Progenitor cell of endocrine pancreas (in vitro differentiated cells): ENCODE measurements at regions not wholly inside any gene's neighbourhood (a gene's known extent, or its start where the extent isn't known, plus 50 kb on each side); places are given as distances from the start of the nearest gene placed in this dataset.

Experiments
- DNase-seq: peaks from one replicate; pipeline ENCODE4 v3.0.0; 2021; ENCODE audit warnings: low spot score; ENCODE audit not compliant: unreplicated experiment
- H3K27ac Mint-ChIP-seq: 2 replicates; pipeline ENCODE4 v1.8.0; 2021; ENCODE audit warnings: mild to moderate bottlenecking, moderate library complexity, mixed read lengths
- H3K27me3 Mint-ChIP-seq: 2 replicates; pipeline ENCODE4 v1.8.0; 2021; ENCODE audit warnings: mixed read lengths
- H3K36me3 Mint-ChIP-seq: 2 replicates; pipeline ENCODE4 v1.8.0; 2022; ENCODE audit warnings: mixed read lengths; ENCODE audit not compliant: insufficient read depth
- H3K4me1 Mint-ChIP-seq: 2 replicates; pipeline ENCODE4 v1.8.0; 2021; ENCODE audit warnings: low read depth, mixed read lengths
- H3K4me3 Mint-ChIP-seq: 2 replicates; pipeline ENCODE4 v1.8.0; 2021; ENCODE audit warnings: low read depth, mild to moderate bottlenecking, moderate library complexity, mixed read lengths
- H3K9me3 Mint-ChIP-seq: 2 replicates; pipeline ENCODE4 v1.8.0; 2021; ENCODE audit warnings: low read depth, mixed read lengths
- CTCF ChIP-seq: fragments of 200-600 bp; sonication (generic); IDR thresholded peaks from one replicate; pipeline ENCODE4 v1.5.0; 2021; ENCODE audit warnings: antibody characterized with exemption, mild to moderate bottlenecking; ENCODE audit not compliant: unreplicated experiment

- no peaks in the 10 kb centered on the region for H3K36me3 Mint-ChIP-seq
- TF ChIP-seq CTCF, result no peak
- no peaks in the 10 kb centered on the region for H3K27me3 Mint-ChIP-seq
- H3K27ac Mint-ChIP-seq, result no peak overlapping the region
- no peak overlapping the region for H3K4me3 Mint-ChIP-seq
- H3K9me3 Mint-ChIP-seq, result peaks cover 6% of the 10 kb centered on the region
- DNase-seq, result no peak
- no peaks in the 10 kb centered on the region for H3K4me1 Mint-ChIP-seq
These were observed 622.7 kb downstream of the TDRD15 start for GRCh38 chr2:21746499-21746898.

DNA sequence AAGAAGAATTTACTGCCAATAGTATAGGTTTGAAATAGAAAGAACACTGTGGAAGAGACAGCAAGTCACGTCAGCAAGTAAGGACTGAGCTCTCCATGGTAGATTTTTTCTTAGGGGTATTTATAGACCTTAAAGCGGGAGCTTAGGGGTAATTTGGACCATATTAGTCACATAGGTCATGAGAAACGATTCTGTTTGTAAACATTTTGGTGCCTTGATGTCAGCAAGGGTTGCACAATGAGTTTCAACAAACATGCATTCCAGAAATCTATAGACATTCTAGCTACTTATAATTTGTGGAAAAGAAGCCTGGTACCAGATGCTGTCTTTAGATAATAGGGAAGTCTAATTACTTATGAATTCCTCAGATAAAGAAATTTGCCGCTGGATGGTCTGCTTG, 624.7 kb downstream of the TDRD15 start:
- no peaks in the 10 kb centered on the region for H3K36me3 Mint-ChIP-seq
- H3K9me3 Mint-ChIP-seq, result peaks cover 6% of the 10 kb centered on the region
- H3K4me3 Mint-ChIP-seq, result no peak overlapping the region
- DNase-seq, result no peak
- H3K4me1 Mint-ChIP-seq, result no peaks in the 10 kb centered on the region
- TF ChIP-seq CTCF, result no peak
- no peaks in the 10 kb centered on the region for H3K27me3 Mint-ChIP-seq
- H3K27ac Mint-ChIP-seq, result no peak overlapping the region

- Mint-ChIP-seq H3K27ac (no peak overlapping the region), H3K9me3 (no peaks in the 10 kb centered on the region), H3K36me3 (no peaks in the 10 kb centered on the region), H3K4me1 (peaks cover 4% of the 10 kb centered on the region), H3K27me3 (no peaks in the 10 kb centered on the region), H3K4me3 (no peak overlapping the region)
- TF ChIP-seq CTCF, result peak; percentile 61
- DNase-seq, result no peak
These were observed 630.5 kb downstream of the TDRD15 start for GRCh38 chr2:21754164-21754788.

DNA sequence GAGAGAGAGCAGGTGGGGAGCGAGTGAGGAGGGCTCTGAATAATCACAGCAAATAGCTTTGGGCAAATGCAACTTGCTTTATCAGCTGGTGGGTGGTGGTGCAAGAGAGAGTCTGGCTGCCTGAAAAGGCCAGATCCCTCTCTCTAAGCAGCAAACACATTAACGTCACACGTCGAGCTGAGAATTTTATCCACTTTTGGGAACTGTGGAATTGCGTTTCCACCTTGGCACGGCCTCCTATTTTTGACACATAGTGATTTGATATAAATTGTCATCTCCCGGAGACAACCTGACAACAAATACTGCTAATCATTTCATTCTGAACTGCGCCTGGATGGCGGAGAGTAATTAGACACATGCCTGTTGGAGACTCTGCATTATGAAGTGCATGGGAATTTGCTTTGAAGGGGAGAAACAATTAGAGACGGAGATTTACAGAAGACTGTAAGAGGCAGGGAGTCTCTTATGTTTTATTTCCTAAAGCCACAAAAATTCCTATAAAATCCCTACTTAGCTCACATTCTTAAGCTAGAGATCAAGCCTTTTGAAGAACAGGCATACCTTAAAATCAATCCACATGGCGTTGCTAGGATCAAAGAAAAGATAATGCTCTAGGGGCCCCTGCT, 634.1 kb downstream of the TDRD15 start:
- Mint-ChIP-seq H3K27ac (no peak overlapping the region), H3K4me3 (no peak overlapping the region)
- no peak for TF ChIP-seq CTCF

DNA sequence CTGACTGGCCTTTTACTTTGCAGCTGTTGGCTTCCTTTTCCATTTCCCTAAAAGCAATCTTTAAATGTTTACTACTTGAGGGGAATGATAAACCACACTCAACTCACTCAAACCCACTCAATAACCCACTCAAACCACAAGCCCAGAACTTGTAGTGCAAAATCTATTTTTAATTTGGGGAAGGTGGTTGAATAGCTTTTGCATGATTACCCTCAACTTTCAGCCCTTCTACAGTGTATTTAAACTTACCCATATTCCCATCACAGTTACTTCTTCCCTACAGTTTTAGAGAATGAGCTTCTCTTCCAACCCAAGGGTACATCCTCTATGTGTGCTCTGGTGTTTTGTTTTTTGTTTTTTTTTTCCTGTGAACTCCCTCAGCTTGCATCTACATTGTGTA, 636.1 kb downstream of the TDRD15 start:
- H3K36me3 Mint-ChIP-seq, result no peaks in the 10 kb centered on the region
- TF ChIP-seq CTCF, result no peak

More for the DNA sequence above, 634.1 kb downstream of the TDRD15 start:
- H3K27me3 Mint-ChIP-seq, result no peaks in the 10 kb centered on the region
- H3K4me1 Mint-ChIP-seq, result peaks cover 4% of the 10 kb centered on the region
- no peaks in the 10 kb centered on the region for H3K9me3 Mint-ChIP-seq
- no peak for DNase-seq
- H3K36me3 Mint-ChIP-seq, result no peaks in the 10 kb centered on the region

More for the DNA sequence above, 636.1 kb downstream of the TDRD15 start:
- no peaks in the 10 kb centered on the region for H3K27me3 Mint-ChIP-seq
- DNase-seq, result no peak
- H3K4me3 Mint-ChIP-seq, result no peak overlapping the region
- no peak overlapping the region for H3K27ac Mint-ChIP-seq
- peaks cover 4% of the 10 kb centered on the region for H3K4me1 Mint-ChIP-seq
- no peaks in the 10 kb centered on the region for H3K9me3 Mint-ChIP-seq
